ENCODE measurements at regions not wholly inside any gene's neighbourhood (a gene's known extent, or its start where the extent isn't known, plus 50 kb on each side); places are given as distances from the start of the nearest gene placed in this dataset.

DNA sequence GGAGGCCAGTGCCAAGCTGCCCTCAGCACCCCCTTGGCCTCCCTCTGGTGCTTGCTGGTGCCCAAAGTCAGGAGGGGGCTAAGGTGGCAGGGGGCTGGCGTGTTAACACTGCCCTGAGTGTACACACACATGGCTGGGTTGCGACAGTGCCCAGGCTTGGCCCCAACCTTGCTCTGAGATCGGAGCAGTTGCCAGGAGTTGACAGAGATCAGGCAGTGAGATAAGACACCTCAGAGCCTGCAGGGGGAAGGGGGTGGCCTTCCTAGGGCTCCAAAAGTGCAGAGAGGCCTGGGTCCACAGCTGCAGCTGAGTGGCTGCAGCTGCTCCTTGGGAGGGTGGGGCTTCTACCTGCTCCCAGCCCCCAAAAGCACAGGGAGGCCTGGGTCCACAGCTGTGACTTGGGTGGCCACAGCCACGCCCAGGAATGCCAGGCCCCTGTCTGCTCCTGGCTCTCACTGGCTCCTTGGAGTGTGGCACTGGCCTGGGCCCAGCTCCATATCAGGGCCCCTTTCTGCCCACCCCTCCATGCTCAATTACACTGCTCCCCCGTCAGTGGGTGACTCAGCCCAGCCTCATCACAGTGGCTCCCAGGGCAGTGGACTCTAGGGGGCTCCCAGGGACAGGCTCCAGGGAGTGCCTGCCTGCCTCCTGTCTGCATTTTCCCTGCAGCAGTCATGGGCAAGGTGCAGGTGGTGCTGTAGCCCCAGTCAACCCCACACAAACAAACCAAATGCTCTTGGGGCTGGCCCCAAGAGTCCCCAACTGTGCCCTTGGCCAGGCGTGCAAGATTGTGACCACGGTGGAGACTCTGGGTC is 56.4 kb upstream of the C15orf39 start:
- TF ChIP-seq, protein P1, sequence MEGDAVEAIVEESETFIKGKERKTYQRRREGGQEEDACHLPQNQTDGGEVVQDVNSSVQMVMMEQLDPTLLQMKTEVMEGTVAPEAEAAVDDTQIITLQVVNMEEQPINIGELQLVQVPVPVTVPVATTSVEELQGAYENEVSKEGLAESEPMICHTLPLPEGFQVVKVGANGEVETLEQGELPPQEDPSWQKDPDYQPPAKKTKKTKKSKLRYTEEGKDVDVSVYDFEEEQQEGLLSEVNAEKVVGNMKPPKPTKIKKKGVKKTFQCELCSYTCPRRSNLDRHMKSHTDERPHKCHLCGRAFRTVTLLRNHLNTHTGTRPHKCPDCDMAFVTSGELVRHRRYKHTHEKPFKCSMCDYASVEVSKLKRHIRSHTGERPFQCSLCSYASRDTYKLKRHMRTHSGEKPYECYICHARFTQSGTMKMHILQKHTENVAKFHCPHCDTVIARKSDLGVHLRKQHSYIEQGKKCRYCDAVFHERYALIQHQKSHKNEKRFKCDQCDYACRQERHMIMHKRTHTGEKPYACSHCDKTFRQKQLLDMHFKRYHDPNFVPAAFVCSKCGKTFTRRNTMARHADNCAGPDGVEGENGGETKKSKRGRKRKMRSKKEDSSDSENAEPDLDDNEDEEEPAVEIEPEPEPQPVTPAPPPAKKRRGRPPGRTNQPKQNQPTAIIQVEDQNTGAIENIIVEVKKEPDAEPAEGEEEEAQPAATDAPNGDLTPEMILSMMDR (IDR thresholded peaks at IDR 0.05): no peak
- TF ChIP-seq, protein P2, sequence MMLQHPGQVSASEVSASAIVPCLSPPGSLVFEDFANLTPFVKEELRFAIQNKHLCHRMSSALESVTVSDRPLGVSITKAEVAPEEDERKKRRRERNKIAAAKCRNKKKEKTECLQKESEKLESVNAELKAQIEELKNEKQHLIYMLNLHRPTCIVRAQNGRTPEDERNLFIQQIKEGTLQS (CRISPR knock-in tag; conservative IDR thresholded peaks at IDR 0.05): no peak
- TF ChIP-seq, protein P3, sequence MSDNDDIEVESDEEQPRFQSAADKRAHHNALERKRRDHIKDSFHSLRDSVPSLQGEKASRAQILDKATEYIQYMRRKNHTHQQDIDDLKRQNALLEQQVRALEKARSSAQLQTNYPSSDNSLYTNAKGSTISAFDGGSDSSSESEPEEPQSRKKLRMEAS (CRISPR knock-in tag; IDR thresholded peaks at IDR 0.05): no peak
